ENCODE measurements at regions not wholly inside any gene's neighbourhood (a gene's known extent, or its start where the extent isn't known, plus 50 kb on each side); places are given as distances from the start of the nearest gene placed in this dataset.

DNA sequence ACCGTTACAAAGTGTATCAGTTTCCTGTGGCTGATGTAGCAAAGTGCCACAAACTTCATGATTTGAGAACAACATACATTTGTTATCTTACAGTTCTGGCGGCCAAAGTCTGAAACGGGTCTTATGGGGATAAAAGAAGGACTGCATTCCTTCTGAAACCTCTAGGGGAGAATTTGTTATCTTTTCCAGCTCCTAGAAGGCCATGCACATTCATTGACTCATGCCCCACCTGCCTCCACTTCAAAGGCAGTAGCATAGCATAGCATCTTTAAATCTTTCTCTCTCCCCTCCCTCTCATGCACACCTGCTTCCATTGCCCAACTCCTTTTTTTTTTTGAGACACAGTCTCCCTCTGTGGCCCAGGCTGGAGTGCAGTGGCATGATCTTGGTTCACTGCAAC lies 190.7 kb upstream of the DYNLRB2 start:
- H3K27me3 Mint-ChIP-seq (ENCODE audit: low read depth): peaks cover 5% of the 10 kb centered on the region
- TF ChIP-seq, protein P1, sequence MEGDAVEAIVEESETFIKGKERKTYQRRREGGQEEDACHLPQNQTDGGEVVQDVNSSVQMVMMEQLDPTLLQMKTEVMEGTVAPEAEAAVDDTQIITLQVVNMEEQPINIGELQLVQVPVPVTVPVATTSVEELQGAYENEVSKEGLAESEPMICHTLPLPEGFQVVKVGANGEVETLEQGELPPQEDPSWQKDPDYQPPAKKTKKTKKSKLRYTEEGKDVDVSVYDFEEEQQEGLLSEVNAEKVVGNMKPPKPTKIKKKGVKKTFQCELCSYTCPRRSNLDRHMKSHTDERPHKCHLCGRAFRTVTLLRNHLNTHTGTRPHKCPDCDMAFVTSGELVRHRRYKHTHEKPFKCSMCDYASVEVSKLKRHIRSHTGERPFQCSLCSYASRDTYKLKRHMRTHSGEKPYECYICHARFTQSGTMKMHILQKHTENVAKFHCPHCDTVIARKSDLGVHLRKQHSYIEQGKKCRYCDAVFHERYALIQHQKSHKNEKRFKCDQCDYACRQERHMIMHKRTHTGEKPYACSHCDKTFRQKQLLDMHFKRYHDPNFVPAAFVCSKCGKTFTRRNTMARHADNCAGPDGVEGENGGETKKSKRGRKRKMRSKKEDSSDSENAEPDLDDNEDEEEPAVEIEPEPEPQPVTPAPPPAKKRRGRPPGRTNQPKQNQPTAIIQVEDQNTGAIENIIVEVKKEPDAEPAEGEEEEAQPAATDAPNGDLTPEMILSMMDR (IDR thresholded peaks at IDR 0.05): no peak
- no peak overlapping the region for H3K4me3 Mint-ChIP-seq (ENCODE audit: unreplicated experiment)
- peaks cover 9% of the 10 kb centered on the region for H3K9me3 Mint-ChIP-seq (ENCODE audit: low read depth)
- H3K36me3 Mint-ChIP-seq (ENCODE audit: low read depth): no peaks in the 10 kb centered on the region
- DNase-seq (ENCODE audit: low spot score): no peak
- peaks cover 38% of the 10 kb centered on the region for H3K4me1 Mint-ChIP-seq (ENCODE audit: low read depth)
- H3K27ac Mint-ChIP-seq (ENCODE audit: unreplicated experiment): no peak overlapping the region

DNA sequence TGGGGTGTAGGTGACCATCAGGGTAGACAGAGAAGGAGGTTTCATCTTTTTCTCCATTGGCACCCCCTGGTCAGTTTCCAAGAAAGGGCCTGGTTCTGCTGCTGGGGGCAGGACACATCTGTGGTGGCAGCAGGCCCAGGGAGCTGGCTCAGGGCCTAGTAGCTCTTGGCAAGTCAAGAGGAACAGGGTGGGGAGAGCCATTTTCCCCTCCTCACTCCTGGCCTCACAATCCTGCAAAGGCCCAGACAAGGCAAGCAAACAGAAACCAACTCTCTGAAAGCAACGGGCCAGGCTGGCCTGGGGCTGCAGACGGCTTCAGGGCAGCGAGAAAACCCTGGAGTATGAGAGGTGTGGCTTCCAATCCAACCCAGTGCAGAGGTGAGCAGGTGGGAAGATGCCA lies 192.9 kb upstream of the DYNLRB2 start:
- TF ChIP-seq, protein P1 (IDR thresholded peaks at IDR 0.05): no peak
- Mint-ChIP-seq H3K36me3 (ENCODE audit: low read depth) (peaks cover under 1% of the 10 kb centered on the region), H3K9me3 (ENCODE audit: low read depth) (peaks cover 9% of the 10 kb centered on the region), H3K4me3 (ENCODE audit: unreplicated experiment) (peak overlapping the region; percentile 22), H3K27ac (ENCODE audit: unreplicated experiment) (no peak overlapping the region), H3K4me1 (ENCODE audit: low read depth) (peaks cover 38% of the 10 kb centered on the region), H3K27me3 (ENCODE audit: low read depth) (peaks cover 15% of the 10 kb centered on the region)
- no peak for DNase-seq (ENCODE audit: low spot score)

DNA sequence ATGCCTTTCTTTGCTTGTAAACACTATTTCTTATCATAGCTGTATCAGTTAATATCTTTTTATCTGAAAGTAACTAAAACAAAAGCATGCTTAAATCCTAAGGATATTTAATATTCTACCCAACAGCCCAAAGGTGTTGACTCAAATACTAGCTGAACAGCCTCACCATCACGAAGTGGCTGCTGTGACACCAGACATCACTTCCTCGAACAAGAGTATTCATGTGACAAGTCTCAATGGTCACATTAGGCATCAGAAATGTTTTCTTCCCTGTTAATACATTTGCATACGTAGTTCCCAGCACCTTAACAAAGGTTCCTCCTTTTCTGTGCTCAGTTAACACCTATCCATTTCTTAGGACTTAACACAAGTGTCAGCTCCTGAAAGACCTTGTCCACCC lies 193.8 kb upstream of the DYNLRB2 start:
- Mint-ChIP-seq H3K4me3 (ENCODE audit: unreplicated experiment) (no peak overlapping the region), H3K4me1 (ENCODE audit: low read depth) (peaks cover 38% of the 10 kb centered on the region), H3K27ac (ENCODE audit: unreplicated experiment) (no peak overlapping the region), H3K27me3 (ENCODE audit: low read depth) (peaks cover 19% of the 10 kb centered on the region), H3K36me3 (ENCODE audit: low read depth) (peaks cover 3% of the 10 kb centered on the region), H3K9me3 (ENCODE audit: low read depth) (peaks cover 3% of the 10 kb centered on the region)
- TF ChIP-seq, protein P1 (IDR thresholded peaks at IDR 0.05): no peak
- no peak for DNase-seq (ENCODE audit: low spot score)

DNA sequence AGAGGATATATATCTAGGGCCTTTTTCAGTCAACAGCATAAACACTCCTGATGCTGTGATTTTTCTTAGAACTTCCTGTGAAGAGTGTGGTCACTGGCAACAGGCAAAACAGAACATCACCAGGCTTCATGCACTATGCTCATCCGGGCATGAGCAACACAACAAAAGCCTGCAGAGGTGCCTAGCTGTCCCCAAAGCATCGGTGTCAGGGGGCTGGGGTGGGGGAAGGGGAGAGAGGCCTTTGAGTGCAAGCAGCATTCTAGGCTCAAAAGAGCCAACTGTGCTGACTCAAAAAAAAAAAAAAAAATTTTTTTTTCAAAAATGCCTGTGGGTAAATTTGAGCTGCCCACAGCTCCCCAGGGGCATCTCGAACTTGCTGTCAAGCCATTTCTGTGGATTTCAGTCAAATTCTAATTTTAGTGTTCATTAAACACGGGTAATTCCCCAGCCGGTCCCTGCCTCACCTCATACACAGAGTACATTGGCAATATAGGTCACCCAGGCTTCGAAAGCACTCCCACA lies 194.6 kb upstream of the DYNLRB2 start:
- H3K27ac Mint-ChIP-seq (ENCODE audit: unreplicated experiment): peak overlapping the region; percentile 72
- no peaks in the 10 kb centered on the region for H3K9me3 Mint-ChIP-seq (ENCODE audit: low read depth)

DNA sequence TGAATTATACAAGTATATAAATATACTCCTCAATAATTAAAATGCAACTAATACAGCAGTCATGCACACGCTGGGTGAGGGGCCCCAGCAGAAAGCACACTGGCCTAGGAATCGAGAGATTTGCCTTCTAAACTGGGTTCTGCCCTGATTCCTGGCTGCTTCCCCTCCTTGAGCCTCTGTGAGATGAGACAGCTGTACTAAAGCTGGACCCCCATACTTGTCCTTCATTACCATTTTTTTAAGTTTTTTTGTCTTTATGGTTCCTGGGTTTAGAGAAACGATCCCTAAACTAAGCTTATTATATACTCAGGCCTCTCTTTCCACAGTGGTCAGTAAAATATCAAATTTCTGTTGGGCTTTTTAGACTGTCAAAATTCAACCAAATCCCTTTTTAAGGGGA lies 195.1 kb upstream of the DYNLRB2 start:
- DNase-seq (ENCODE audit: low spot score): no peak
- Mint-ChIP-seq H3K27ac (ENCODE audit: unreplicated experiment) (peak overlapping the region; percentile 72), H3K27me3 (ENCODE audit: low read depth) (peaks cover 23% of the 10 kb centered on the region), H3K4me3 (ENCODE audit: unreplicated experiment) (no peak overlapping the region), H3K4me1 (ENCODE audit: low read depth) (peaks cover 44% of the 10 kb centered on the region), H3K9me3 (ENCODE audit: low read depth) (no peaks in the 10 kb centered on the region), H3K36me3 (ENCODE audit: low read depth) (peaks cover 3% of the 10 kb centered on the region)
- TF ChIP-seq, protein P1 (IDR thresholded peaks at IDR 0.05): no peak

More for the DNA sequence above, 194.6 kb upstream of the DYNLRB2 start:
- no peak for DNase-seq (ENCODE audit: low spot score)
- peaks cover 3% of the 10 kb centered on the region for H3K36me3 Mint-ChIP-seq (ENCODE audit: low read depth)
- TF ChIP-seq, protein P1 (IDR thresholded peaks at IDR 0.05): no peak
- H3K4me1 Mint-ChIP-seq (ENCODE audit: low read depth): peaks cover 43% of the 10 kb centered on the region
- peaks cover 24% of the 10 kb centered on the region for H3K27me3 Mint-ChIP-seq (ENCODE audit: low read depth)
- H3K4me3 Mint-ChIP-seq (ENCODE audit: unreplicated experiment): no peak overlapping the region
